ENCODE measurements at regions not wholly inside any gene's neighbourhood (a gene's known extent, or its start where the extent isn't known, plus 50 kb on each side); places are given as distances from the start of the nearest gene placed in this dataset.
A peak's percentile ranks its signal among the peaks of the same experiment; 100 is the strongest.

- no peaks in the 10 kb centered on the region for H3K36me3 ChIP-seq
- DNase-seq = no peak
- no peaks in the 10 kb centered on the region for H3K9me3 ChIP-seq
- no peak overlapping the region for H3K4me3 ChIP-seq
- no peak for TF ChIP-seq POLR2A (IDR thresholded peaks at IDR 0.05)
- peak in 1 of 6 experiments; percentile 33 for TF ChIP-seq CTCF (IDR thresholded peaks at IDR 0.05)
- H3K4me1 ChIP-seq = peaks cover 0 to 5% (median 0%) of the 10 kb centered on the region in 4 donors
- no peak overlapping the region for H3K27ac ChIP-seq
- no peaks in the 10 kb centered on the region for H3K27me3 ChIP-seq
Observed at GRCh38 chr13:21997726-21998125, 326.9 kb downstream of the FGF9 start.

- TF ChIP-seq POLR2A (IDR thresholded peaks at IDR 0.05) = no peak
- TF ChIP-seq CTCF (IDR thresholded peaks at IDR 0.05) = peak in 1 of 6 experiments; percentile 2
- Histone ChIP-seq H3K4me3 (no peak overlapping the region), H3K36me3 (no peaks in the 10 kb centered on the region), H3K27ac (no peak overlapping the region), H3K9me3 (no peaks in the 10 kb centered on the region), H3K4me1 (peaks cover 0 to 5% (median 0%) of the 10 kb centered on the region in 4 donors), H3K27me3 (no peaks in the 10 kb centered on the region)
- DNase-seq = no peak
Observed at GRCh38 chr13:21998279-21998990, 327.6 kb downstream of the FGF9 start.

- Histone ChIP-seq H3K27ac (no peak overlapping the region), H3K4me1 (peaks cover 0 to 5% (median 0%) of the 10 kb centered on the region in 4 donors), H3K9me3 (no peaks in the 10 kb centered on the region), H3K4me3 (no peak overlapping the region), H3K27me3 (no peaks in the 10 kb centered on the region), H3K36me3 (no peaks in the 10 kb centered on the region)
- TF ChIP-seq POLR2A (IDR thresholded peaks at IDR 0.05) = no peak
- no peak for TF ChIP-seq CTCF (IDR thresholded peaks at IDR 0.05)
- DNase-seq = no peak
Observed at GRCh38 chr13:21999666-22000065, 328.8 kb downstream of the FGF9 start.

GRCh38 chr13:22000191-22000590 is 329.3 kb downstream of the FGF9 start:
- Histone ChIP-seq H3K36me3 (no peaks in the 10 kb centered on the region), H3K27ac (no peak overlapping the region)
- DNase-seq = no peak

GRCh38 chr13:22001336-22001735 is 330.5 kb downstream of the FGF9 start:
- peaks cover 0 to 5% (median 0%) of the 10 kb centered on the region in 4 donors for H3K4me1 ChIP-seq
- no peak for TF ChIP-seq POLR2A (IDR thresholded peaks at IDR 0.05)
- no peak for TF ChIP-seq CTCF (IDR thresholded peaks at IDR 0.05)
- DNase-seq = no peak

More at GRCh38 chr13:22000191-22000590, 329.3 kb downstream of the FGF9 start:
- Histone ChIP-seq H3K4me3 (no peak overlapping the region), H3K4me1 (peaks cover 0 to 5% (median 0%) of the 10 kb centered on the region in 4 donors), H3K27me3 (no peaks in the 10 kb centered on the region), H3K9me3 (no peaks in the 10 kb centered on the region)
- TF ChIP-seq POLR2A (IDR thresholded peaks at IDR 0.05) = no peak
- no peak for TF ChIP-seq CTCF (IDR thresholded peaks at IDR 0.05)

More at GRCh38 chr13:22001336-22001735, 330.5 kb downstream of the FGF9 start:
- no peak overlapping the region for H3K27ac ChIP-seq
- no peaks in the 10 kb centered on the region for H3K36me3 ChIP-seq
- no peak overlapping the region for H3K4me3 ChIP-seq
- H3K27me3 ChIP-seq = no peaks in the 10 kb centered on the region
- no peaks in the 10 kb centered on the region for H3K9me3 ChIP-seq
